Bronchial epithelial cell (primary cell): ENCODE measurements at regions not wholly inside any gene's neighbourhood (a gene's known extent, or its start where the extent isn't known, plus 50 kb on each side); places are given as distances from the start of the nearest gene placed in this dataset.
A peak's percentile ranks its signal among the peaks of the same experiment; 100 is the strongest.

Source experiments
- DNase-seq: peaks from one replicate; pipeline ENCODE4 v3.0.0-alpha.2; 2010; ENCODE audit warnings: low read depth
- FAIRE-seq: peaks from 2 replicates; lab custom pipeline; 2011; peaks lifted over from hg19 to GRCh38; lab: Jason Lieb, UNC
- H3K27me3 ChIP-seq: 2 replicates; pipeline ENCODE4 v1.5.1; 2011; ENCODE audit warnings: low read length; ENCODE audit not compliant: control insufficient read depth, insufficient read depth
- H3K36me3 ChIP-seq: 2 replicates; pipeline ENCODE4 v1.5.1; 2011; ENCODE audit warnings: low read length; ENCODE audit not compliant: control insufficient read depth, insufficient read depth
- H3K4me3 ChIP-seq: 2 replicates; pipeline ENCODE4 v1.5.1; 2011; ENCODE audit warnings: mild to moderate bottlenecking, low read depth, low read length, control low read depth
- TF ChIP-seq, protein P1 (sequence below): IDR thresholded peaks from 2 replicates; pipeline ENCODE4 v1.5.1; 2011; ENCODE audit warnings: mild to moderate bottlenecking, moderate library complexity, low read length, control low read depth, inconsistent platforms; ENCODE audit not compliant: insufficient read depth, severe bottlenecking

DNA sequence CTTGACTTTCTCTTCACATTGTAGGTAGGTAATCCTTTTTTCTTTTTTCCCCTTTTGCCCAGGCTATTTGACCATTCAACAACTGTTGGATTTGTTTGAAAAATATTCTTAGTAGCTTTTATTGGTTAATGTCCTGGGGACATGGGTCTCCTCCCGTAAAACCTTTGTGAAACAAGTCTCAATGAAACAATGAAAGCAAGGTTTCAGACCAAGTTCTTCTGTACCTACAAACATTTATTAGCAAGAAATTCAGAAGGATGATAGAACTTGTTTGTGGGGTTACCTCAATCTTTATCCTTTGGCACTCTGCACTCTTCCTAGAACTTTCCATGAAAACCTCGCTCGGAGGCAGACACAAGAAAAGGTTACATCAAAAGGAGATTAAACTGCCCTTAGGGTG, 190.7 kb upstream of the ANK2 start:
- TF ChIP-seq, protein P1, sequence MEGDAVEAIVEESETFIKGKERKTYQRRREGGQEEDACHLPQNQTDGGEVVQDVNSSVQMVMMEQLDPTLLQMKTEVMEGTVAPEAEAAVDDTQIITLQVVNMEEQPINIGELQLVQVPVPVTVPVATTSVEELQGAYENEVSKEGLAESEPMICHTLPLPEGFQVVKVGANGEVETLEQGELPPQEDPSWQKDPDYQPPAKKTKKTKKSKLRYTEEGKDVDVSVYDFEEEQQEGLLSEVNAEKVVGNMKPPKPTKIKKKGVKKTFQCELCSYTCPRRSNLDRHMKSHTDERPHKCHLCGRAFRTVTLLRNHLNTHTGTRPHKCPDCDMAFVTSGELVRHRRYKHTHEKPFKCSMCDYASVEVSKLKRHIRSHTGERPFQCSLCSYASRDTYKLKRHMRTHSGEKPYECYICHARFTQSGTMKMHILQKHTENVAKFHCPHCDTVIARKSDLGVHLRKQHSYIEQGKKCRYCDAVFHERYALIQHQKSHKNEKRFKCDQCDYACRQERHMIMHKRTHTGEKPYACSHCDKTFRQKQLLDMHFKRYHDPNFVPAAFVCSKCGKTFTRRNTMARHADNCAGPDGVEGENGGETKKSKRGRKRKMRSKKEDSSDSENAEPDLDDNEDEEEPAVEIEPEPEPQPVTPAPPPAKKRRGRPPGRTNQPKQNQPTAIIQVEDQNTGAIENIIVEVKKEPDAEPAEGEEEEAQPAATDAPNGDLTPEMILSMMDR = no peak
- Histone ChIP-seq H3K36me3 (no peaks in the 10 kb centered on the region), H3K4me3 (no peak overlapping the region), H3K27me3 (no peaks in the 10 kb centered on the region)
- FAIRE-seq = no peak
- no peak for DNase-seq

DNA sequence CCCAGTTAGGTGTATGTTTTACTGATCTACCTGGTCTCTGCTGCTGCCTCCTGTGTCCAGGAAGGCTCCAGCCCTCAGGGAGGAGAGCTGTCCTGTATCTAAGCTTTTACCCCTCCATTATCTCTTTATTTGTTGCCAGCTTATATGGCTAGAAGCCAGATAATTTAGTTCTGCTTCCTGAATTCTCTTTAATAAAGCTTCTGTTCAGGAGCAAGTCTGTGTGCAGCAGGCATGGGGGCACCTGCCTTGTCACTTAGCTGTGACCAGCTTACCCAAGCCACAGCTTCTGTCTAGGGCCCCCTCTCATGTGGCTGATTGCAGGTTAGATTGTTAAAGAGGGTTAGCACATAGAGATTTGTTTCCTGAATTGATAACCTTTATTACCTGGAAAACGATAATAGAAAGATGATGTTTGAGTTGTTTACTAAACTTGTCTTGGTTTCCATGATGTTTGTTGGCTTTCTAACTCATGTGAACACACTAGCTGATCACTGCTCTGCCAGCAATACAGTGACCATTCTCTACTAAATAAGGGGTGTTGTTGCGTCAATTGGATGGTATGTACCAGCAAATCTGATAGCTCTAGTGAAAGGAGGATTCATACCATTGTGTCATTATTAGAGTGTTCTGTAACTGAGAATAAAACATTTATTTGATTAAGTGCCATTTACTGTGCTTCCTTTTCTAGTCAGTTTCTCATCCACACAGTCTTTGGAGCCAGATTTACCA, 189.8 kb upstream of the ANK2 start:
- TF ChIP-seq, protein P1 = no peak
- no peak overlapping the region for H3K4me3 ChIP-seq
- FAIRE-seq = no peak

DNA sequence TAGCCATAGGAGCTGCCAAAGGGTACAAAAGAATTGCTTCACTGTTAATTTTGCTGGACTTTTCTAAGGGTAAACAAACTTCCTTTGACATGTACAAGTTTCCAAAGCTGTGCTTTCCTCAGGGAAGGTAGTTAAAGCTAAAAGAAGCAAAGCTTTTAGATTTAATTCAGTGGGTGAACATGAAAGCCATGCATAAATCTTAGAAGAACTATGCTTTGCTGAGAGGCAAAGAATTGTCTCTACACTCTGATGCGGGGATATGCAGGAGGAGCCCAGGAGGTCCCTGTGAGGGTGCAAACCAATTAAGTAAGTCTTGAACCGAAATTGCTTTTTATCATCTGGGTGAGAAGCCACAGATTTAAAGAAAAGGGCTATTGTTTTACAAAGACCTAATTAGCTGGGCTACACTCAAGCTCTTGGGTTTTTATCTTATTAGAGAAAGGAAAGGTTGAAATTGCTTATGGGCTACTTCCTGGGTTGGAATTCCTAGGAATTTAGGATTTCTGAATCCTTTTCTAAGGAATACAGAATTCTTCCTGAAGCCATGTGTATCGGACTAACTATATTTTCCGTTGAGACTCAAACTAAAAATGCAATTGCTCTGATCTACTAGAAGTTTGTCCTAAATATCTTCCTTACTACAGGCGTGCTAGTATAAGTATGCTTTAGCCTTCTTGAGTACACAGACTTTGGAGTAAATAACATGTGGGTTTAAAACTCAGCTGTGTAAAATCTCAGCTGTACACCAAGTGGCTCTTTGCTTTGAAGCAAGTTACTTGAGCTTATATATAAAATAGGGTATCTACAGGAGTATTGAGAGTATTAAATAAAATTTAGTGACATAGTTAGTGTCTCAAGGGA, 188.4 kb upstream of the ANK2 start:
- TF ChIP-seq, protein P1 = no peak
- no peaks in the 10 kb centered on the region for H3K36me3 ChIP-seq

More for the DNA sequence above, 189.8 kb upstream of the ANK2 start:
- no peaks in the 10 kb centered on the region for H3K27me3 ChIP-seq
- no peaks in the 10 kb centered on the region for H3K36me3 ChIP-seq
- no peak for DNase-seq

DNA sequence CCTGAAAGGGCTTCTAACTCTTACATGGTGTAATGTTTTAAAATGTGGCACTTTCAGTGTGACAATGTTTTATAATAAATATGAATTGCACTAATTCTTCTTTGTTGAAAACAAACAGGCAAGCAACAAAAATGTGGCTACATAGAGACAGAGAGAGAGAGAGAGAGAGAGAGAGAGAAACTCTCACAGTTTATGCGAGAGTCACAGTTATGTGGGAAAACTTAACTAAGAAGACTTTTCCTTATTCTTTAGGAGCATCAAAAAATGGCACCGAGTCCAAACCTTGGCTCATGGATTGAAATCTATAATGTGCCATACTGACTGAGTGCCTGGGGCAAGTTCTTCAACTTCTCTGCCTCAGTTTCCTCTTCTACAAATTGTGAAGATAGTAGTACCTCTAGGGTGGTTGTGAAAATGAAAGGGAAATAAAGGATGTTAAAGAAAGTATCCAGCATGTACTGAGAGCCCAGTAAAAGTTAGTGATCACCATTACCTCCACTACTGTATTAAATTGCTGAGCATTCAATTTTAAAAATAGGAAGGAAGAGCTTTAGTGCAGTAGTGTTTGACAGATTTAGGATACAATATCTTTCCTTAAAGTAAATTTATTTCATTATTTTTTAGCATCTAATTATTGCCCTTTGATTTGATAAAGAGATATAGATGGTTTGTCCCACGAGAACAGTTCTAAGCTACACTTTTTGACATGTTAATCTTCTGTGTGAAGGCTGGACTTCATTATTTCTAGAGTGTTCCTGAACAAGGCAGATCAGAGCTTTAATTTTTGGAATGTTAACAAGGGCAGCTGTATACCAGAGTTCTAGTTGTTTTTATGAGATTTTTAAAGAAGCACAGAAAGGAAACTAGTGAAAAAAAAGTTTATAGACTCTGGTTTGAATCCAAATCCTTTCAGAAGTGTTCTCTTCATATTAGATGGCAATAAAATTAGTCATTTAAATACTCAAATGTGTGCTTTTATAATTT, 187.5 kb upstream of the ANK2 start:
- no peak for FAIRE-seq
- H3K27me3 ChIP-seq = no peaks in the 10 kb centered on the region
- TF ChIP-seq, protein P1 = no peak

More for the DNA sequence above, 188.4 kb upstream of the ANK2 start:
- no peak for FAIRE-seq
- H3K27me3 ChIP-seq = no peaks in the 10 kb centered on the region
- no peak overlapping the region for H3K4me3 ChIP-seq
- no peak for DNase-seq

DNA sequence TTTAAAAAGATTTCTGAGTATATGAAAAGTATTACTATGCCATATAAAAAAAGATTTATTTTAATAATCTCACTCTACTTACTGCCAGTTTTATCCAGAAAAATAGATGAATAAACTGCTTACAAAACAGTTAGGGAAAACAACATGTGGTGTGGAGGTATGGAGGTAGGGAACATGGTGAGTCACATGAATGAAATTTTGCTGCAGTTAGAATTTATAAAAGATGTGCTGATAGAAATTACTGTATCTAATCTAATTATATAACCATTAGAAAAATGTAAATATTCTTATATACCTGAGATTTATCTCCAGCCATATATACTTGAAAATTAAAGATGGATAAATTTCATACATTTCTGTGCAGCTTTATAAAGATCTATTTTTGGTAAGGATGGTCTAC, 184.0 kb upstream of the ANK2 start:
- no peak for FAIRE-seq
- TF ChIP-seq, protein P1 = no peak
- Histone ChIP-seq H3K27me3 (no peaks in the 10 kb centered on the region), H3K4me3 (no peak overlapping the region), H3K36me3 (no peaks in the 10 kb centered on the region)
- peak; percentile 29 for DNase-seq

More for the DNA sequence above, 187.5 kb upstream of the ANK2 start:
- DNase-seq = no peak
- no peak overlapping the region for H3K4me3 ChIP-seq
- no peaks in the 10 kb centered on the region for H3K36me3 ChIP-seq
